ENCODE measurements at regions not wholly inside any gene's neighbourhood (a gene's known extent, or its start where the extent isn't known, plus 50 kb on each side); places are given as distances from the start of the nearest gene placed in this dataset.

GRCh38 chr11:45752106-45752505, 52.8 kb upstream of the SLC35C1 start:
- Histone ChIP-seq H3K27ac (ENCODE audit: low read length) (no peak overlapping the region), H3K4me3 (ENCODE audit: low read depth in 2 of 2, low read length in 2 of 2) (no peak overlapping the region), H3K36me3 (ENCODE audit: control insufficient read depth, insufficient read depth, low read length) (no peaks in the 10 kb centered on the region), H3K9me3 (ENCODE audit: control insufficient read depth, insufficient read depth, low read depth, low read length) (no peaks in the 10 kb centered on the region), H3K27me3 (ENCODE audit: control insufficient read depth, insufficient read depth, low read length) (peaks cover 4% of the 10 kb centered on the region; the same call in 1 of the 2 replicates), H3K4me1 (ENCODE audit: control insufficient read depth, insufficient read depth, low read length) (no peaks in the 10 kb centered on the region)
- DNase-seq (ENCODE audit: low read depth, low spot score) (no peak), ATAC-seq (no peak)
- TF ChIP-seq, protein P1, sequence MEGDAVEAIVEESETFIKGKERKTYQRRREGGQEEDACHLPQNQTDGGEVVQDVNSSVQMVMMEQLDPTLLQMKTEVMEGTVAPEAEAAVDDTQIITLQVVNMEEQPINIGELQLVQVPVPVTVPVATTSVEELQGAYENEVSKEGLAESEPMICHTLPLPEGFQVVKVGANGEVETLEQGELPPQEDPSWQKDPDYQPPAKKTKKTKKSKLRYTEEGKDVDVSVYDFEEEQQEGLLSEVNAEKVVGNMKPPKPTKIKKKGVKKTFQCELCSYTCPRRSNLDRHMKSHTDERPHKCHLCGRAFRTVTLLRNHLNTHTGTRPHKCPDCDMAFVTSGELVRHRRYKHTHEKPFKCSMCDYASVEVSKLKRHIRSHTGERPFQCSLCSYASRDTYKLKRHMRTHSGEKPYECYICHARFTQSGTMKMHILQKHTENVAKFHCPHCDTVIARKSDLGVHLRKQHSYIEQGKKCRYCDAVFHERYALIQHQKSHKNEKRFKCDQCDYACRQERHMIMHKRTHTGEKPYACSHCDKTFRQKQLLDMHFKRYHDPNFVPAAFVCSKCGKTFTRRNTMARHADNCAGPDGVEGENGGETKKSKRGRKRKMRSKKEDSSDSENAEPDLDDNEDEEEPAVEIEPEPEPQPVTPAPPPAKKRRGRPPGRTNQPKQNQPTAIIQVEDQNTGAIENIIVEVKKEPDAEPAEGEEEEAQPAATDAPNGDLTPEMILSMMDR (IDR thresholded peaks at IDR 0.05) = no peak
- no peak for TF ChIP-seq POLR2AphosphoS5 (IDR thresholded peaks at IDR 0.05; ENCODE audit: low read depth, low read length)
- no peak for TF ChIP-seq TCF7L2 (IDR thresholded peaks at IDR 0.05; ENCODE audit: low read depth, low read length)
- no peak for TF ChIP-seq SIN3A (IDR thresholded peaks at IDR 0.05; ENCODE audit: borderline replicate concordance, insufficient read depth, low read depth, low read length)
- TF ChIP-seq, protein P2, sequence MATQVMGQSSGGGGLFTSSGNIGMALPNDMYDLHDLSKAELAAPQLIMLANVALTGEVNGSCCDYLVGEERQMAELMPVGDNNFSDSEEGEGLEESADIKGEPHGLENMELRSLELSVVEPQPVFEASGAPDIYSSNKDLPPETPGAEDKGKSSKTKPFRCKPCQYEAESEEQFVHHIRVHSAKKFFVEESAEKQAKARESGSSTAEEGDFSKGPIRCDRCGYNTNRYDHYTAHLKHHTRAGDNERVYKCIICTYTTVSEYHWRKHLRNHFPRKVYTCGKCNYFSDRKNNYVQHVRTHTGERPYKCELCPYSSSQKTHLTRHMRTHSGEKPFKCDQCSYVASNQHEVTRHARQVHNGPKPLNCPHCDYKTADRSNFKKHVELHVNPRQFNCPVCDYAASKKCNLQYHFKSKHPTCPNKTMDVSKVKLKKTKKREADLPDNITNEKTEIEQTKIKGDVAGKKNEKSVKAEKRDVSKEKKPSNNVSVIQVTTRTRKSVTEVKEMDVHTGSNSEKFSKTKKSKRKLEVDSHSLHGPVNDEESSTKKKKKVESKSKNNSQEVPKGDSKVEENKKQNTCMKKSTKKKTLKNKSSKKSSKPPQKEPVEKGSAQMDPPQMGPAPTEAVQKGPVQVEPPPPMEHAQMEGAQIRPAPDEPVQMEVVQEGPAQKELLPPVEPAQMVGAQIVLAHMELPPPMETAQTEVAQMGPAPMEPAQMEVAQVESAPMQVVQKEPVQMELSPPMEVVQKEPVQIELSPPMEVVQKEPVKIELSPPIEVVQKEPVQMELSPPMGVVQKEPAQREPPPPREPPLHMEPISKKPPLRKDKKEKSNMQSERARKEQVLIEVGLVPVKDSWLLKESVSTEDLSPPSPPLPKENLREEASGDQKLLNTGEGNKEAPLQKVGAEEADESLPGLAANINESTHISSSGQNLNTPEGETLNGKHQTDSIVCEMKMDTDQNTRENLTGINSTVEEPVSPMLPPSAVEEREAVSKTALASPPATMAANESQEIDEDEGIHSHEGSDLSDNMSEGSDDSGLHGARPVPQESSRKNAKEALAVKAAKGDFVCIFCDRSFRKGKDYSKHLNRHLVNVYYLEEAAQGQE (IDR thresholded peaks at IDR 0.05; ENCODE audit: insufficient read depth in 1 of 2, low read depth in 2 of 2, low read length in 1 of 2) = no peak
- intact Hi-C loops (cut with micrococcal nuclease; ENCODE audit: unreplicated experiment) (loop anchor here (10.0 kb wide), 1 partner anchor 57 kb away; no protein-coding TSS in a partner anchor), in situ Hi-C loops (cut with HindIII; ENCODE audit: low pct_unique_long_range_greater_than_20kb, low sequenced_read_pairs) (no loop called here)
- POLR2A ChIA-PET = no interaction called here
- CTCF ChIA-PET = no interaction called here
- BruUV-seq (replicated peaks) = no TSS peak

DNA sequence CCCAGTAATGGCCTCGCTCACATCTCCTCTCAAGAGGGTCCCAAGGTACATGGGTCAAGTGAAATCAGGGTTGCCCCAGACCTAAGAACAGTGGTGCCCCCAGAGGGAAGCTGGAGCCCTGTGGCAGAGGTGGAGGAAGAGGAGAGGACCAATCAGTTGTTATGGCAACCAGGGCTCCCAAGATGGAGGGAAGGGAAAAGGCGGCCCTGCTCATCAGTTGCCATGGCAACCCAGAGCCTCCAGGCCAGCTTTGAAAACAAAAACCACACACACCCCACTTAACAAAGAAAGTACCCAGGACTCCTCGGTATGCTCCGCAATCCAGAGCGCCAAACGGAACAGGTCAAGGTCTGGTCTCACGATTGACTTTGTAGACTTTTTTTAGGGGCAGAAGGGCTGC, 53.5 kb upstream of the SLC35C1 start:
- no TSS peak for BruUV-seq (replicated peaks)
- ATAC-seq = no peak
- no peaks in the 10 kb centered on the region for H3K4me1 ChIP-seq (ENCODE audit: control insufficient read depth, insufficient read depth, low read length)
- ChIA-PET POLR2A (no interaction called here), CTCF (no interaction called here)
- peaks cover 4% of the 10 kb centered on the region; the same call in 1 of the 2 replicates for H3K27me3 ChIP-seq (ENCODE audit: control insufficient read depth, insufficient read depth, low read length)
- intact Hi-C loops (cut with micrococcal nuclease; ENCODE audit: unreplicated experiment) = loop anchor here (10.0 kb wide), 1 partner anchor 57 kb away; no protein-coding TSS in a partner anchor
- H3K4me3 ChIP-seq (ENCODE audit: low read depth in 2 of 2, low read length in 2 of 2) = no peak overlapping the region
- in situ Hi-C loops (cut with HindIII; ENCODE audit: low pct_unique_long_range_greater_than_20kb, low sequenced_read_pairs) = no loop called here
- DNase-seq (ENCODE audit: low read depth, low spot score) = no peak
- H3K27ac ChIP-seq (ENCODE audit: low read length) = no peak overlapping the region
- no peaks in the 10 kb centered on the region for H3K9me3 ChIP-seq (ENCODE audit: control insufficient read depth, insufficient read depth, low read depth, low read length)
- TF ChIP-seq, protein P2 (IDR thresholded peaks at IDR 0.05; ENCODE audit: insufficient read depth in 1 of 2, low read depth in 2 of 2, low read length in 1 of 2) = no peak
- TF ChIP-seq, protein P1 (IDR thresholded peaks at IDR 0.05) = no peak
- no peak for TF ChIP-seq TCF7L2 (IDR thresholded peaks at IDR 0.05; ENCODE audit: low read depth, low read length)
- TF ChIP-seq POLR2AphosphoS5 (IDR thresholded peaks at IDR 0.05; ENCODE audit: low read depth, low read length) = no peak
- TF ChIP-seq SIN3A (IDR thresholded peaks at IDR 0.05; ENCODE audit: borderline replicate concordance, insufficient read depth, low read depth, low read length) = no peak
- no peaks in the 10 kb centered on the region for H3K36me3 ChIP-seq (ENCODE audit: control insufficient read depth, insufficient read depth, low read length)
